GM18867 (cell line): ENCODE measurements at regions not wholly inside any gene's neighbourhood (a gene's known extent, or its start where the extent isn't known, plus 50 kb on each side); places are given as distances from the start of the nearest gene placed in this dataset.

Experiments
- ATAC-seq: cut with Tn5 transposase; IDR thresholded peaks from one replicate; pipeline ENCODE4 v1.9.1; 2021; ENCODE audit warnings: mild to moderate bottlenecking, moderate library complexity; ENCODE audit not compliant: unreplicated experiment

DNA sequence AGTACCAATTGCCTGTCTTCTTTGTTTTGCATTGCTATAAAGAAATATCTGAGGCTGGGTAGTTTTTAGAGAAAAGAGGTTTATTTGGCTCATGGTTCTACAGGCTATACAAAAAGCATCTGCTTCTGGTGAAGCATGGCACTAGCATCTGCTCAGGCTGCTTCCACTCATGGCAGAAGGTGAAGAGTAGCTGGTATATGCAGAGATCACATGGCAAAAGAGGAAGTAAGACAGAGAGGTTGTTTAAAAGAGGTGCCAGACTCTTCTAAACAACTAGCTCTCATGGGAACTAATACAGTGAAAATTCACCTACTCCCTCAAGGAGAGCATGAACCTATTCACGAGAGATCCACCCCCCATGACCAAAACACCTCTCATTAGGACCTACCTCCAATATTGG lies 56.7 kb upstream of the GUCA2B start:
- no peak for ATAC-seq

DNA sequence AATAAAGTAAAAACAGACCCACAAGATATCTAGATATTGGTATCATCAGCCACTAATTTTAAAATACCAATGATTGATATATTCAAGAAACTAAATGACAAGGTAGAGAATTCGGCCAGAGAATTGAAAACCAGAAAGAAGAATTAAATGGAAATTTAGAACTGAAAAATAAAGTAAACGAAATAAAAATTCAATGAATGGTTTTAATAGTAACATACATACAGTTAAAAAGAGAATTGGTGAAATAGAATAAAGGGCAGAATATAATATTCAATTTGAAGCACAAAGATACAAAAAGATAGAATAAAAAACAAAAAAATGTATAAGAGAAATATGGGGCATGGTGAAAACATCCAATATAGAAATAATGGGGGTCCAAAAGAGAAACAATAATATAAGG lies 64.0 kb upstream of the GUCA2B start:
- no peak for ATAC-seq

DNA sequence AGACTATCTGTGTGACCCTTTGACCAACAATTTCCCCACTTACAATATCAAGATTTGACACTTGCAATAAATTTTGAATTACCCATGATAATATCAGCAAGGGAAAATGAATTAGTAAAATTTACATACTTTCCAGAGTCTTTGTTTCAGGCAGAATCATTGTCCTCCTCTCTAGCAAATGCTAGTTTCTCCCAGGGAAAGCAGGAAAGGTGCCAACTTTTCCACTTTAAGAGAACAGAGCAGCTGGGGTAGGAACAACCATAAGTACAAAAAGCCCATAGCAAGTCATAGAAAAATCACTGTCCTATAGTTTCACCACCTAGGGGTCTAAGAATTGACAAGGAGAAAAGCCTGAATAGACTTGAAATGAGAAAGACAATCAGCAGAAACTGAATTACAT lies 67.1 kb upstream of the GUCA2B start:
- no peak for ATAC-seq

GRCh38 chr1:42085596-42085995 lies 67.6 kb upstream of the GUCA2B start:
- ATAC-seq, result no peak

GRCh38 chr1:42081475-42081874 lies 71.7 kb upstream of the GUCA2B start:
- ATAC-seq, result no peak

- no peak for ATAC-seq
These were observed 78.0 kb upstream of the GUCA2B start for GRCh38 chr1:42075179-42075578.

DNA sequence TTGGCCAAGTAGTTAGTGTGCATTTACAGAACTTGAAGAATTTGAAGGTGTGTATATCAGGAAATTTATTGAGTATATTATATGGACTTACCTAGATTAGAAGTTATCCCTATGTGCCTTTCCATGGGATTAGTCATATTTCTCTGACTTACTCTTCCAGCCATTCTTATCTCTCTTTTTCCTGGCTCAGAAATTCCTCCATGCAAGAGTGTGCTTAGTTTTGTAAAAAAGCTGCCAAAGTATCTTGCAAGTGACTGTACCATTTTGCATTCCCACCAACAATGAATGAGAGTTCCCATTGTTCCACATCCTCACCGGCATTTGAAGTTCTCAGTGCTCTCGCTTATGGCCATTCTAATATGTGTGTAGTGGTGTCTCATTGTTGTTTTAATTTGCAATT lies 82.2 kb upstream of the GUCA2B start:
- ATAC-seq, result no peak

- ATAC-seq, result no peak
These were observed 95.4 kb upstream of the GUCA2B start for GRCh38 chr1:42057800-42058199.

GRCh38 chr1:42056460-42056859 lies 96.8 kb upstream of the GUCA2B start:
- no peak for ATAC-seq

DNA sequence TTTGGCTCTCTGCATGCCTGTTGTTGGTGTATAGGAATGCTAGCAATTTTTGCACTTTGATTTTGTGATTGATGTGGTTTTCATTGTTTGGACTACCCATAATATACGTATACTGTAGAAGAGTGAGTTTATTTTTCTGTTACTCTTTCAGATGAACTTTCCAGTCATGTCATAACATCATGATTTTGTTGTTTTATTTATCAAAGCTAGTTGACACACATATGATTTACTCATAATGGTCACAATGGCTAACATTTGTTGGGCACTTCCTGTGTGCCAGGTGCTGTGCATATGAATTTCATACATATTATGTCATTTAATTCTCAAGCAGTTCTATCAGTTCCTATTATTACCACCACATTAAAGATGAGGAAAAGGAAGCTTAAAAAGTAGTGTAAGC lies 98.1 kb upstream of the GUCA2B start:
- ATAC-seq, result no peak

- no peak for ATAC-seq
These were observed 101.0 kb upstream of the GUCA2B start for GRCh38 chr1:42052072-42052699.

- ATAC-seq, result no peak
These were observed 105.7 kb upstream of the GUCA2B start for GRCh38 chr1:42047508-42047880.

GRCh38 chr1:42046761-42047507 lies 106.3 kb upstream of the GUCA2B start:
- ATAC-seq, result no peak

DNA sequence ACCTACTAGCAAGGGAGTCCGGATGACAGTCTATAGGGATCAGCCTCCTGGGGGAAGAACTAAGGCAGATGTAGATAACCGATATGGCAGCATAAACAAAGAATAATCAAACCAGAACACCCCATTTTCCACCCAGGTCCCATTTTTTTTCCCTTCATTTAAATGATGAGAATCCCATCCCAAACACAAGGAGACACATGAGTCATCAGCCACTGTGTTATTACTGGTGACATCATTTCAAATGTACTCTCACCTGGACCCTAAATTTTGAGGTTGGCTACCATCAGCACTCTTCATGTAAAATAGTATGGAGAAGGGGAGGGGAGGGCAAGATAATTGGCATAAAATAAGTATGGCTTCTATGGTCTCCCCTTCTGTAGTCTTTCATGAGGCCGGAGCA lies 108.9 kb upstream of the GUCA2B start:
- ATAC-seq, result no peak

- no peak for ATAC-seq
These were observed 109.4 kb upstream of the GUCA2B start for GRCh38 chr1:42043811-42044210.

DNA sequence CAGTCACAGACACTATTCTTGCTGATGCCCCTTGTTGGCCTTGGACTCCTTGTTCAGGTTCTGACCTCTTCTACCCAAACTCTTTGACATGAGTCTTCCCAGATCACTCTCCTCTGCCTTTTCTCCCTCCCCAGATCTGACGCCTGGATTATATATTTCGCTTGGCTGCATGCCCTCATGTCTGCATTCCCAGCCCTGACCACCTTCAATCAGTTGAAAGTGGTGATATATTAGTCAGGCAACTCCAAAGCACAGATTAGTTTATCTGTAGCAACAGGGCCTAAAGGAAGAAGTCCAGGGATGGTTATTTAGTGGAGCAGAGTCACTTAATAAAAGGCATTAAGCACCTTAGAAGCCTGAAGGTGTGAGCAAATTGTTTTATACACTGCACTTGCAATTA lies 110.0 kb upstream of the GUCA2B start:
- no peak for ATAC-seq

- ATAC-seq, result no peak
These were observed 112.2 kb upstream of the GUCA2B start for GRCh38 chr1:42041031-42041430.

GRCh38 chr1:42040159-42040558 lies 113.1 kb upstream of the GUCA2B start:
- ATAC-seq, result no peak

DNA sequence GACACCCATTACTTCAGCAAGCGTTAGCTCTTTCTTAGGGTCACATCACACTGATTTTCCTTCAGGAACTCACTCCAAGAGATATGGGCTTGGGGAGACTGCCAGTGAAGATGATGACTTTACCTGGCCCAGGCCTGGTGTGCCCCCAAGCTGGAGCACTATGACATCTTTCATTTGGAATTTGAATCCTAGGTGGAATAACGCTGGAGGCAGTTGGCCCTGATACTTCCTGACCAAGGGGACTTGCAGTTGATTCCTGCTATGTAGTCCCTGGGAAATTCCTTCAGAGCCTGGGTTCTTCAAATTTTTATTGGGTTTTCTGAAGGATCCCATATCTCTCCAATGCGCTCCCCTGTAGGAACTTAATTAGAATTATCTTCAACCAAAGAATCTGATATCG lies 114.9 kb upstream of the GUCA2B start:
- no peak for ATAC-seq

DNA sequence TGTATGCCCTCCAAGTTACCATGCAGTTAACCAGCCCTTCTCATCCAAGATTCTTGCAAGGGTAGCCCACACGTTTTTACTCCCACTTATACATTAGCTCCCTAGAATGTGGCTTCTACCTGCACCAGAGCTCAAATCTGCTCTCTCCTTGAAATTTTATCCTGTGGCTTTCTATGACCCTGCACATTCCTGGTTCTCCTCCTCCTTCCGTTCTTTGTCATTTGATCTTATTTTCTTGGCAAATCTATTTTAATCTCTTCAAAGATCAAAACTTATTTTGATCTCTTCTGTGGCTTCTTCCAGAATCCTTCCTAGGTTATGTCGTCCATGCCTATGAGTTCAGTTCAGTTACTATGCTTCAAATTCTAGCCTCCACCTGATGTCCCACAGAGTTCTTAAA lies 115.6 kb upstream of the GUCA2B start:
- no peak for ATAC-seq

- no peak for ATAC-seq
These were observed 116.0 kb upstream of the GUCA2B start for GRCh38 chr1:42037161-42037560.

DNA sequence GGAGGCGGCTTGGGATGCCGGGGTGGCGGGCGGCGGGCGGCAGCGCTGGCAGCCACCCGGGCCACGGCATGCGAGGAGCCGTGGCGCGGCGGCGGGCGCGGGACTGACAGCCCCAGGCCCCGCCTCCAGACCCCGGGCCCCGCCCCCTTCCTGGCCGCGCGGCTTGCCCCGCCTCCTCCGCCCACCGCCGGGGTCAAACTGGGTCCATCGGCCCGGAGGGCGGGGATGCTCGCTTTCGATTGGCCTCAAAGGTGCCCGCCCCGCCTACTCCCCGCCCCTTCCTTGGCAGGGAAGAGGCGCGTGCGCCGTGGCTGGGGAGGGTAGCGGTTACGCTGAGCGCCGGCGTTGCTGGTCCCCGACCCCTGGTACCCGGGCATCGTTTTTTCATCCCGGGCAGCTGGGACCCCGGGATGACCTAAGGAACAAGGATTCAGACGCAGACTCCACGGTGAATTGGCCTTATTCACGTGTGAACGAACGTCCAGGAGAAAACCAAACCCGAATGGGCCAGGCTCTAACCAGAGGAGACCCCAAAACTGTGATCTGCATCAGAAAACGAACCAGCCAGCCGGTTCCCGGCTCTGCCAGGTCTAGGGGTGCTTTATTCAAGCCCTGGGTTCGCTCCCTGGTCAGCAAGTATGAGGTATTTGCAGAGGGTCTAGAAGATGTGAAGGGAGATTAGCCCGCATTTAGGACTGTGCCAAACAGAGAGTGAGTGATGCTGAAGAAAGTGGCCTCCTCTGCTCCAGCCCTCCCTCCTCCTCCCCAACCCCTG lies 117.2 kb upstream of the GUCA2B start:
- ATAC-seq, result peak; percentile 90
